ENCODE measurements at regions not wholly inside any gene's neighbourhood (a gene's known extent, or its start where the extent isn't known, plus 50 kb on each side); places are given as distances from the start of the nearest gene placed in this dataset.
A peak's percentile ranks its signal among the peaks of the same experiment; 100 is the strongest.
"Not testable (repeated sequence)": the region's sequence is repeated elsewhere in the genome, so short reads cannot be mapped to it uniquely, and the experiment has no call there.

GRCh38 chr10:23657677-23658076 lies 218.8 kb downstream of the OTUD1 start:
- no peak for DNase-seq

GRCh38 chr10:23671866-23672265 lies 233.0 kb downstream of the OTUD1 start:
- DNase-seq: not testable (repeated sequence)

- DNase-seq: no peak
Measured at GRCh38 chr10:23675585-23675984, 236.7 kb downstream of the OTUD1 start.

GRCh38 chr10:23676296-23676695 lies 237.4 kb downstream of the OTUD1 start:
- no peak for DNase-seq

- no peak for DNase-seq
Measured at GRCh38 chr10:23686722-23687121, 247.8 kb downstream of the OTUD1 start.

GRCh38 chr10:23692736-23693135 lies 253.9 kb downstream of the OTUD1 start:
- no peak for DNase-seq

- no peak for DNase-seq
Measured at GRCh38 chr10:23693501-23693901, 254.6 kb downstream of the OTUD1 start.

- no peak for DNase-seq
Measured at GRCh38 chr10:23693925-23694324, 255.1 kb downstream of the OTUD1 start.

GRCh38 chr10:23694446-23694920 lies 255.6 kb downstream of the OTUD1 start:
- DNase-seq: no peak

GRCh38 chr10:23694921-23695824 lies 256.3 kb downstream of the OTUD1 start:
- no peak for DNase-seq

- no peak for DNase-seq
Measured at GRCh38 chr10:23695825-23696420, 257.0 kb downstream of the OTUD1 start.

- no peak for DNase-seq
Measured at GRCh38 chr10:23696476-23696875, 257.6 kb downstream of the OTUD1 start.

- peak; percentile 65 for DNase-seq
Measured at GRCh38 chr10:23702977-23703414, 264.1 kb downstream of the OTUD1 start.

- DNase-seq: no peak
Measured at GRCh38 chr10:23715363-23715762, 276.5 kb downstream of the OTUD1 start.

- DNase-seq: no peak
Measured at GRCh38 chr10:23717913-23718312, 279.0 kb downstream of the OTUD1 start.

GRCh38 chr10:23718946-23719345 lies 280.1 kb downstream of the OTUD1 start:
- DNase-seq: no peak

GRCh38 chr10:23723796-23724195 lies 284.9 kb downstream of the OTUD1 start:
- DNase-seq: no peak

GRCh38 chr10:23725548-23725947 lies 286.7 kb downstream of the OTUD1 start:
- no peak for DNase-seq

GRCh38 chr10:23742368-23742767 lies 303.5 kb downstream of the OTUD1 start:
- DNase-seq: no peak

GRCh38 chr10:23742807-23743206 lies 303.9 kb downstream of the OTUD1 start:
- DNase-seq: no peak

- DNase-seq: no peak
Measured at GRCh38 chr10:23754179-23754578, 315.3 kb downstream of the OTUD1 start.

- DNase-seq: no peak
Measured at GRCh38 chr10:23754941-23755340, 316.1 kb downstream of the OTUD1 start.

- DNase-seq: no peak
Measured at GRCh38 chr10:23755556-23755955, 316.7 kb downstream of the OTUD1 start.

- DNase-seq: no peak
Measured at GRCh38 chr10:23768281-23768680, 329.4 kb downstream of the OTUD1 start.

All from CD4-positive, alpha-beta T cell treated with Interleukin-17A for 4 hours (primary cell).